ENCODE measurements at regions not wholly inside any gene's neighbourhood (a gene's known extent, or its start where the extent isn't known, plus 50 kb on each side); places are given as distances from the start of the nearest gene placed in this dataset.
"Not testable (repeated sequence)": the region's sequence is repeated elsewhere in the genome, so short reads cannot be mapped to it uniquely, and the experiment has no call there.

DNA sequence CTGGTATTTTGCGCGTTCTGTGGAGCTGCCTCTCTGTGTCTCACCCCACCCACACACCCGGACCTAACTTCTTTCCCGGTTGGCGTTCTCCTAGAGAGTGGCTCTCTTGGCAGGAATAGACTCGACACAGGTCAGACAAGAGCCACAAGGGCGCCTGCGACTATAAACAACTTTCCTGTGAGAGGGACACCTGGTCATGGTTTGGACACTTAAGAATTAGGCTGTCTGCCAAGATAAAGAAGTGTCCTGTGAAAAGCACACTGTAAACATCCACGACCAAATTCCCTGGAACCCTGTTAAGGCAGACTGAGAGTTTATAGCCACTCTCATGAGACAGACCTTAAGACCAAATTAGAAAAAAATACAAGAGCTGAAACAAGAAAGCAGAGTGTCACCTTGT is 192.9 kb upstream of the ATP6AP2 start:
- not testable (repeated sequence) for H3K27me3 ChIP-seq (ENCODE audit: control insufficient read depth, insufficient read depth, low read length); H3K4me3 ChIP-seq (ENCODE audit: low read depth, low read length)

DNA sequence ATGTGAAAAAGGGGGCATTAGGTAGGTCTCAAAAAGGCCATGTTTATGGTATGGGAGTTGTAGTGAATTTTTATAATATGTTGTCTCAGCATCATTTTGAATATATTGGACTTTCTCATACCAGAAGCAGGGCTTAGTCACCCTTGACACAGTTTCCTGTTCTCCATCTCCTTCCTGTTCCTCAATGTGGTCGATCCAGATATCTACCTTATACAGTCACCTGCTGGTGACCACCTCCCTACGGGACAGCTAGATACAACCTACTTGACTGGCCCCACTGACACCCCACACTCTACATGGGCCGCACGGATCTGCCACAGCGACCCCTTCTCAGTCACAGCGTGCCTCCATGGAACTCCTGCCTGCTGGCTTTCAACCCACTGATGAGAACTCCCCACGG is 193.5 kb upstream of the ATP6AP2 start:
- not testable (repeated sequence) for DNase-seq (ENCODE audit: low read depth in 4 of 6, low spot score in 6 of 6); H3K4me3 ChIP-seq (ENCODE audit: low read depth, low read length); H3K27ac ChIP-seq (ENCODE audit: low read depth, low read length); H3K36me3 ChIP-seq (ENCODE audit: control insufficient read depth, insufficient read depth, low read length); H3K9me3 ChIP-seq (ENCODE audit: control insufficient read depth, insufficient read depth, low read length); H3K27me3 ChIP-seq (ENCODE audit: control insufficient read depth, insufficient read depth, low read length); H3K4me1 ChIP-seq (ENCODE audit: control insufficient read depth, insufficient read depth, low read length)
- 74% methylated on average over 6 of the region's 7 CpGs for WGBS (ENCODE audit: insufficient coverage)

More for the DNA sequence above, 192.9 kb upstream of the ATP6AP2 start:
- H3K27ac ChIP-seq (ENCODE audit: low read depth, low read length); H3K4me1 ChIP-seq (ENCODE audit: control insufficient read depth, insufficient read depth, low read length); H3K36me3 ChIP-seq (ENCODE audit: control insufficient read depth, insufficient read depth, low read length); H3K9me3 ChIP-seq (ENCODE audit: control insufficient read depth, insufficient read depth, low read length): not testable (repeated sequence)
- WGBS (ENCODE audit: insufficient coverage), result 56% methylated on average over 3 of the region's 9 CpGs
- DNase-seq (ENCODE audit: low read depth in 4 of 6, low spot score in 6 of 6), result peak in 1 of 6 donors; percentile 5

DNA sequence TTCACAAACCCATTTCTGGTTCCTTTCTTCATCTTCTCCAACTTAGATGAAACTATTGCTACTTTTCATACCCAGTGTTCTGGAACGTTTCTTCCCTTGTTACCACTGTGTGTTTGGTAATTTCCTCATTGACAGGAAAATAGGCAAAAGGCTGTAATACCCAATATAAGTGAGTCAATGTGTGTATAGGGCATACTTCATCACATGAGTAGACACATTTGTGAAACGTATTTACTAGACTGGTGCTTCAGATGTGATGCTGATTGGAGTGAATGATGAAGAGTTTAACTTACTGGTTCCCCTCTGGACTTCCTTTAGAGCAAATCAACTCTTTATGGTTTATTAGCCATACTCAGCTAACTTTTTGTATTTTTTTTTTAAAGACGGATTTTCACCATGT is 195.1 kb upstream of the ATP6AP2 start:
- Histone ChIP-seq H3K4me3 (ENCODE audit: low read depth, low read length) (no peak overlapping the region), H3K4me1 (ENCODE audit: control insufficient read depth, insufficient read depth, low read length) (peaks cover 4% of the 10 kb centered on the region), H3K9me3 (ENCODE audit: control insufficient read depth, insufficient read depth, low read length) (no peaks in the 10 kb centered on the region), H3K27ac (ENCODE audit: low read depth, low read length) (no peak overlapping the region), H3K36me3 (ENCODE audit: control insufficient read depth, insufficient read depth, low read length) (no peaks in the 10 kb centered on the region), H3K27me3 (ENCODE audit: control insufficient read depth, insufficient read depth, low read length) (peaks cover 2% of the 10 kb centered on the region)
- DNase-seq (ENCODE audit: low read depth in 4 of 6, low spot score in 6 of 6), result no peak
- no CpG with 5 or more reads among the region's 3 CpGs for WGBS (ENCODE audit: insufficient coverage)

DNA sequence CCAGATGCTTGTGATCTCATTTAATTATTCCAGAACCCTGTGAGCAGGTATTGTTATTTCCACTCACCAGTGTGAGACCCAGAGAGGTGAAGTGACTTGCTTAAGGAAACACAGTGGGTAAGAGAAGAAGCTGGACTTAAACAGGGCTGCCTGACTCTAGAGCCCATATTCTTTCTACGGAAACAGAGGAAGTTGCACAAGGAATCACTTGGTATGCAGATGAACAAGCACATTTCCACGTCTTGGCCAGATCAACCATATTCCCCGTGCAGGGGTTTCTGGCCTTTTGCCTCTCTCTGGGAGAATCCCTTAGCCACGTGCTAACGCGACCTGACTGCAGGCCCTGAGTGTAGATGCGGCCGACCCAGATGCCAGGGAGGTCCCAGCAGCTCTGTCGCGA is 195.5 kb upstream of the ATP6AP2 start:
- no peaks in the 10 kb centered on the region for H3K9me3 ChIP-seq (ENCODE audit: control insufficient read depth, insufficient read depth, low read length)
- H3K27me3 ChIP-seq (ENCODE audit: control insufficient read depth, insufficient read depth, low read length), result peaks cover 2% of the 10 kb centered on the region
- peaks cover 4% of the 10 kb centered on the region for H3K4me1 ChIP-seq (ENCODE audit: control insufficient read depth, insufficient read depth, low read length)
- no peak overlapping the region for H3K4me3 ChIP-seq (ENCODE audit: low read depth, low read length)
- no peaks in the 10 kb centered on the region for H3K36me3 ChIP-seq (ENCODE audit: control insufficient read depth, insufficient read depth, low read length)
- no peak for DNase-seq (ENCODE audit: low read depth in 4 of 6, low spot score in 6 of 6)
- H3K27ac ChIP-seq (ENCODE audit: low read depth, low read length), result no peak overlapping the region
- 62% methylated on average over 10 of the region's 10 CpGs for WGBS (ENCODE audit: insufficient coverage)

DNA sequence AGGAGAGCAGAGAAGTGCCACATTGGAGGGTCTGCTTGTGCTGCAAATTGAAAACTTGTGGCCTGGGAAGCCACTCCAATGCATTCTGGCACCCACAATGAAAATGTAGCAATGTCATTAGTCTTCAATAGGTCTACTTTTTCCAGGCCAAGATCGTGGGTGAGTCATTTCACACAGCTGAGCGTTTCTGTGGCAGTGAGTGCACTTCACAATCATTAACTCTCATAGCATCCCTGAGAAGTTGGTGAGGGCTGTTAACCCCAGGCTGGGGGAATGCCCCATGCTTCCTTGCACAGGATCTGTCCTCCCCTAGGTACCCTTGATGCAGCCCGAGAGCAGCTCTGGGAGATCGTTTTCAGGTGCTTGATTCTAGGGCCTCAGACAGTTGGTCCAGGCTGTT is 196.8 kb upstream of the ATP6AP2 start:
- H3K27me3 ChIP-seq (ENCODE audit: control insufficient read depth, insufficient read depth, low read length), result peaks cover 2% of the 10 kb centered on the region
- WGBS (ENCODE audit: insufficient coverage), result 58% methylated on average over 3 of the region's 4 CpGs
- H3K36me3 ChIP-seq (ENCODE audit: control insufficient read depth, insufficient read depth, low read length), result no peaks in the 10 kb centered on the region
- H3K27ac ChIP-seq (ENCODE audit: low read depth, low read length), result no peak overlapping the region
- peaks cover 4% of the 10 kb centered on the region for H3K4me1 ChIP-seq (ENCODE audit: control insufficient read depth, insufficient read depth, low read length)
- no peak overlapping the region for H3K4me3 ChIP-seq (ENCODE audit: low read depth, low read length)
- no peaks in the 10 kb centered on the region for H3K9me3 ChIP-seq (ENCODE audit: control insufficient read depth, insufficient read depth, low read length)
- DNase-seq (ENCODE audit: low read depth in 4 of 6, low spot score in 6 of 6), result no peak

DNA sequence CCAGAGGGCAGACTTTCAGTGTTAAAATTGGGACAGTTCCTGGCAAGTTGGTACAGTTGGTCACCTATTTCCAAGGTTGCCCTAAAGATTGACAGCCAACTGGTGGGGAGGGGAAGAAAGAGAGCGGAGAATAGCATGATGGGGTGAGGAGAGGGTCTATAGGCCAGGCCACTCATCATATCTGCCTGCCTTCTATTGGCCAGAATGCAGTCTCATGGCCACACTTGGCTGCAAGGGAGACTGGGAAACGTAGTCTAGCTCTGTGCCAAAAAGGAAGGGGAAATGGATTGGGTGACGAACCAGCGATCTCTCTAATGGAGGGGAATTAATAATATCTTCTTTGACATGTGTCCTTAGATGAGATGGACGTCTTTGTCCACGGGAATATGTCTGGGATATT is 197.4 kb upstream of the ATP6AP2 start:
- H3K9me3 ChIP-seq (ENCODE audit: control insufficient read depth, insufficient read depth, low read length), result no peaks in the 10 kb centered on the region
- 82% methylated on average over 6 of the region's 6 CpGs for WGBS (ENCODE audit: insufficient coverage)
- no peaks in the 10 kb centered on the region for H3K36me3 ChIP-seq (ENCODE audit: control insufficient read depth, insufficient read depth, low read length)
- H3K4me1 ChIP-seq (ENCODE audit: control insufficient read depth, insufficient read depth, low read length), result peaks cover 4% of the 10 kb centered on the region
- H3K27me3 ChIP-seq (ENCODE audit: control insufficient read depth, insufficient read depth, low read length), result peaks cover 2% of the 10 kb centered on the region
- H3K4me3 ChIP-seq (ENCODE audit: low read depth, low read length), result no peak overlapping the region
- H3K27ac ChIP-seq (ENCODE audit: low read depth, low read length), result no peak overlapping the region
- DNase-seq (ENCODE audit: low read depth in 4 of 6, low spot score in 6 of 6), result no peak

DNA sequence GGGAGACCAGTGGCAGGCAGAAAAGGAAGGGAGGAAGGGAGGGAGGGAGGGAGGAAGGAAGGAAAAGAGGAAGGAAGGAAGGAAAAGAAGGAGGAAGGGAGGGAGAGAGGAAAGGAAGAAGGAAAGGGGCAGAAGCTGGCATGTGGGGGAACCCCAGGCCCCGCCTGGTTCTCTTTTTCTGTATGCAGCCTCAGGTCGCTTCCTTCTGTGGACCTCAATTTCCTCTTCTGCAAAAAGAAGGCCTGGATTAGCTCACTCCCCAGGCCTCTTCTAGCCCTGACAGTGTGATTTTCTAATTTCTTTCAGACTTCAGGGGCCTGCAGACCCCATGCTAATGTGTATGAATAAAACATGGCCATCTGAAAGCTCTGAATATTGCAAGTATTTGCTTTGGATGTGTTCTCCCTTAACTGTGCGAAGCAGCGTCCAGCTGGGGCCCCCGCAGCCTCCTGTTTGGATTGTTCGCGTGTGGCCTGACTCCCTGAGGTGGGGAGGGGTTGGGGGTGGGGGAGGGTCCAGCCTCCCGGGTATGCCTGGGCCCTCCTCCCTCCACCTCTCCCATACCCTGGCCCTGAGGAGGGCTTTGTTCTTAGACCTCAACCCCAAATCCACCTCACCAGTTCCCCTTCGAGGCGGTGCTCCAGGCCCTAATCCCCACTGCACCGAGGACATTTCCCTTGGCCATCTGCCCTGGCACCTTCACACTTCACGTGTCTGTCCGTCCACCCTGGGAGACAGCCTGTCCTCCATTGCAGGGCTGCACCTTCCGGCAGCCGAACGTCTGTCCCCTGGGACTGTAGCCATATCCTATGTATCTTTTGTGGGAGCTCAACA is 199.9 kb upstream of the ATP6AP2 start:
- DNase-seq (ENCODE audit: low read depth in 4 of 6, low spot score in 6 of 6), result peak in 2 of 6 donors; percentile 18 to 51
- H3K27me3 ChIP-seq (ENCODE audit: control insufficient read depth, insufficient read depth, low read length), result peaks cover 2% of the 10 kb centered on the region
- H3K4me3 ChIP-seq (ENCODE audit: low read depth, low read length), result no peak overlapping the region
- no peaks in the 10 kb centered on the region for H3K36me3 ChIP-seq (ENCODE audit: control insufficient read depth, insufficient read depth, low read length)
- no peaks in the 10 kb centered on the region for H3K9me3 ChIP-seq (ENCODE audit: control insufficient read depth, insufficient read depth, low read length)
- WGBS (ENCODE audit: insufficient coverage), result 40% methylated on average over 6 of the region's 16 CpGs
- H3K4me1 ChIP-seq (ENCODE audit: control insufficient read depth, insufficient read depth, low read length), result peaks cover 4% of the 10 kb centered on the region
- no peak overlapping the region for H3K27ac ChIP-seq (ENCODE audit: low read depth, low read length)

DNA sequence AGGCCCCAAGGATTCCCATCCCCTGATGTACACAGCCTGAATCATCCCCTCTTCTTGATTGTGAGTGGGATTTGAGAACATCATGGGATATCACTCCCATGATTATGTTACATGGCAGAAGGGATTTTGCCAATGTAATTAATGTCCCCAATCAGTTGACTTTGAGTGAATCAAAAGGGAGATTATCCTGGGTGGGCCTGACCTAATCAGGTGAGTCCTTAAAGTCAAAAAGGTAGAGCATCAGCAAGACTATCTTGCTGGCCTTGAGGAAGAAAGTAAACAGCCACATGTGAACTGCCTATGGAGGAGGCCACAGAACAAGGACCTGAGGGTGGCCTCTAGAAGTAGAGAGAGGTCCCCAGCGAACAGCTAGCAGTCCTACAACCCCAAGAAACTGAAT is 203.1 kb upstream of the ATP6AP2 start:
- no peak overlapping the region for H3K4me3 ChIP-seq (ENCODE audit: low read depth, low read length)
- no peak for DNase-seq (ENCODE audit: low read depth in 4 of 6, low spot score in 6 of 6)
- H3K36me3 ChIP-seq (ENCODE audit: control insufficient read depth, insufficient read depth, low read length), result no peaks in the 10 kb centered on the region
- peaks cover 4% of the 10 kb centered on the region for H3K4me1 ChIP-seq (ENCODE audit: control insufficient read depth, insufficient read depth, low read length)
- no peak overlapping the region for H3K27ac ChIP-seq (ENCODE audit: low read depth, low read length)
- peaks cover 2% of the 10 kb centered on the region for H3K27me3 ChIP-seq (ENCODE audit: control insufficient read depth, insufficient read depth, low read length)
- 60% methylated on average over 1 of the region's 1 CpG for WGBS (ENCODE audit: insufficient coverage)
- H3K9me3 ChIP-seq (ENCODE audit: control insufficient read depth, insufficient read depth, low read length), result no peaks in the 10 kb centered on the region

DNA sequence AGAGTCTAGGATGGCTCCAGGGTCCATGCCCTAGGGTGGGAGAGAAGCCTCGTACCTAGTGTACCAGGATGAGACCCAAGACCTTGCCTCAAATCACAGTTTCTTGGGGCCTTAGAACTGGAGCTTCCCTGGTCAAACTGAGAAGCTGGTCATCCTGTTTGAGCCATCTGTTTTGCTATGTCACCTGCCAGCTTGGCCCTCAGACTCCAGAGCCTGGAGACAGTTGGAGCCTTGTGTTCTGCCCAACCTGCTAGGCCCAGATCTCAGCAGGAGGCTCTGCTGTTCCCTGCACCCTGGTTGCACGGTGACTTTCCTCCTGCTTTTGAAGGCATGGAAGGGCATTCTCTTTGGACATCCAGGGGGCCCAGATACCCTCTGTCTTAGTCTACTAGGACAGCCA is 206.3 kb upstream of the ATP6AP2 start:
- DNase-seq (ENCODE audit: low read depth in 4 of 6, low spot score in 6 of 6), result no peak
- no peak overlapping the region for H3K4me3 ChIP-seq (ENCODE audit: low read depth, low read length)
- no peak overlapping the region for H3K27ac ChIP-seq (ENCODE audit: low read depth, low read length)
- H3K4me1 ChIP-seq (ENCODE audit: control insufficient read depth, insufficient read depth, low read length), result no peaks in the 10 kb centered on the region
- H3K9me3 ChIP-seq (ENCODE audit: control insufficient read depth, insufficient read depth, low read length), result no peaks in the 10 kb centered on the region
- peaks cover 2% of the 10 kb centered on the region for H3K27me3 ChIP-seq (ENCODE audit: control insufficient read depth, insufficient read depth, low read length)
- H3K36me3 ChIP-seq (ENCODE audit: control insufficient read depth, insufficient read depth, low read length), result no peaks in the 10 kb centered on the region
- WGBS (ENCODE audit: insufficient coverage), result 78% methylated on average over 2 of the region's 2 CpGs

DNA sequence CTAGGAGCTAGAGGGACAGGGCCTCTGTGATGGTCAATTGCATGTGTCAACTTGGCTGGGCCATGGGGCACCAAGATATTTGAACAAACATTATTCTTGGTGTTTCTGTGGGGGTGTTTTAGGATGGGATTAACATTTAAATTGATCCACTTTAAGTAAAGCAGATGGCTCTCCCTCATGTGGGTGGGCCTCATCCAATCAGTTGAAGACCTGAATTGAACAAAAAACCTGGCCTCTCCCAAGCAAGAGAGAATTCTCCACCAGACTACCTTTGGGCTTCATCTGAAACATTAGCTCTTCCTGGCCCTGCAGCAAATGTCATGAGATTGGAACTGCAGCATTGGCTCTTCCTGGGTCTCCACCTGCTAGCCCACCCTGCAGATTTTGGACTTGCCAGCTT is 207.1 kb upstream of the ATP6AP2 start:
- no peak for DNase-seq (ENCODE audit: low read depth in 4 of 6, low spot score in 6 of 6)
- H3K9me3 ChIP-seq (ENCODE audit: control insufficient read depth, insufficient read depth, low read length), result no peaks in the 10 kb centered on the region
- no peak overlapping the region for H3K27ac ChIP-seq (ENCODE audit: low read depth, low read length)
- H3K36me3 ChIP-seq (ENCODE audit: control insufficient read depth, insufficient read depth, low read length), result no peaks in the 10 kb centered on the region
- H3K27me3 ChIP-seq (ENCODE audit: control insufficient read depth, insufficient read depth, low read length), result peaks cover 2% of the 10 kb centered on the region
- H3K4me1 ChIP-seq (ENCODE audit: control insufficient read depth, insufficient read depth, low read length), result no peaks in the 10 kb centered on the region
- H3K4me3 ChIP-seq (ENCODE audit: low read depth, low read length), result no peak overlapping the region

Data from spinal cord (tissue), 9 donors.